ENCODE measurements at regions not wholly inside any gene's neighbourhood (a gene's known extent, or its start where the extent isn't known, plus 50 kb on each side); places are given as distances from the start of the nearest gene placed in this dataset.

GRCh38 chr9:28037968-28038367, 464.7 kb upstream of the C9orf72 start:
- no peak for DNase-seq

GRCh38 chr9:28045051-28045450, 471.8 kb upstream of the C9orf72 start:
- no peak for DNase-seq

- no peak for DNase-seq
Observed at GRCh38 chr9:28050046-28050445, 476.8 kb upstream of the C9orf72 start.

GRCh38 chr9:28050941-28051340, 477.7 kb upstream of the C9orf72 start:
- DNase-seq = no peak

- DNase-seq = no peak
Observed at GRCh38 chr9:28051559-28052503, 478.6 kb upstream of the C9orf72 start.

GRCh38 chr9:28053096-28053777, 480.0 kb upstream of the C9orf72 start:
- DNase-seq = no peak

GRCh38 chr9:28056006-28056405, 482.7 kb upstream of the C9orf72 start:
- DNase-seq = no peak

- no peak for DNase-seq
Observed at GRCh38 chr9:28056466-28056865, 483.2 kb upstream of the C9orf72 start.

- no peak for DNase-seq
Observed at GRCh38 chr9:28059192-28059591, 485.9 kb upstream of the C9orf72 start.

- no peak for DNase-seq
Observed at GRCh38 chr9:28064241-28064815, 491.0 kb upstream of the C9orf72 start.

- no peak for DNase-seq
Observed at GRCh38 chr9:28073270-28073669, 500.0 kb upstream of the C9orf72 start.

- no peak for DNase-seq
Observed at GRCh38 chr9:28079677-28080076, 506.4 kb upstream of the C9orf72 start.

GRCh38 chr9:28082671-28083070, 509.4 kb upstream of the C9orf72 start:
- DNase-seq = no peak

- DNase-seq = no peak
Observed at GRCh38 chr9:28086881-28087280, 513.6 kb upstream of the C9orf72 start.

GRCh38 chr9:28092981-28093936, 520.0 kb upstream of the C9orf72 start:
- no peak for DNase-seq

GRCh38 chr9:28101509-28101908, 528.2 kb upstream of the C9orf72 start:
- DNase-seq = no peak

- DNase-seq = no peak
Observed at GRCh38 chr9:28105001-28105400, 531.7 kb upstream of the C9orf72 start.

GRCh38 chr9:28120184-28120583, 546.9 kb upstream of the C9orf72 start:
- DNase-seq = no peak

- no peak for DNase-seq
Observed at GRCh38 chr9:28120626-28121025, 547.3 kb upstream of the C9orf72 start.

GRCh38 chr9:28121366-28121765, 548.1 kb upstream of the C9orf72 start:
- DNase-seq = no peak

GRCh38 chr9:28124917-28125316, 551.6 kb upstream of the C9orf72 start:
- DNase-seq = no peak

- DNase-seq = no peak
Observed at GRCh38 chr9:28127101-28127500, 553.8 kb upstream of the C9orf72 start.
